ENCODE measurements at regions not wholly inside any gene's neighbourhood (a gene's known extent, or its start where the extent isn't known, plus 50 kb on each side); places are given as distances from the start of the nearest gene placed in this dataset.

- Histone ChIP-seq H3K9me3 (ENCODE audit: control insufficient read depth, low read length) (no peaks in the 10 kb centered on the region), H3K27ac (ENCODE audit: low read length) (no peak overlapping the region), H3K4me1 (ENCODE audit: control insufficient read depth, insufficient read depth, low read length) (peaks cover 2% of the 10 kb centered on the region), H3K27me3 (ENCODE audit: control insufficient read depth, insufficient read depth) (no peaks in the 10 kb centered on the region), H3K4me3 (ENCODE audit: low read length) (no peak overlapping the region)
- DNase-seq (peak; percentile 55 to 79 (median 70)), ATAC-seq (no peak)
- whole genome bisulfite sequencing, result 34% methylated on average over 5 of the region's 5 CpGs
- intact Hi-C loops (cut with DNase I), result no loop called here
Measured at GRCh38 chr6:133768656-133769295, 120.1 kb upstream of the TCF21 start.

DNA sequence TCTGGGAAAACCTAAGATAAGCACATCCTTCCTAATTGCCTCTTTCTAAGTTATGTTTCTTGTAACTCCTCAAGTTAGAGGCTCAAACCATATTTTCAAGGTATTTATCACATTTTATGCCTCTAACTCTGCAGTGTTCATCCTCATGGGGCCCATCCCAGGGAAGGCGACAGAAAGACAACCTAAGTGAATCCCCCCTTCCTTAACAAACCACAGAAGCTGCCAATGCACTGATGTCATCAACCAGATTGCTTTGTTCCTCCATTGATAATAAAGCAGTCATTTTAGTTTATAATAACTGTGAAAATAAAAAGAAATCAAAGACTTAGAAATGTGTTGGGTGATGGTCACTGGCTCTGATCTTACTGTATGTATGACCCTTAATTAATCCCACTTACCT is 119.5 kb upstream of the TCF21 start:
- no peak overlapping the region for H3K4me3 ChIP-seq (ENCODE audit: low read length)
- H3K27me3 ChIP-seq (ENCODE audit: control insufficient read depth, insufficient read depth), result no peaks in the 10 kb centered on the region
- H3K27ac ChIP-seq (ENCODE audit: low read length), result no peak overlapping the region
- peaks cover 2% of the 10 kb centered on the region for H3K4me1 ChIP-seq (ENCODE audit: control insufficient read depth, insufficient read depth, low read length)
- DNase-seq, result no peak
- 56% methylated on average over 1 of the region's 1 CpG for WGBS
- intact Hi-C loops (cut with DNase I), result no loop called here
- no peaks in the 10 kb centered on the region for H3K9me3 ChIP-seq (ENCODE audit: control insufficient read depth, low read length)
- ATAC-seq, result no peak

- H3K4me1 ChIP-seq (ENCODE audit: control insufficient read depth, insufficient read depth, low read length), result peaks cover 2% of the 10 kb centered on the region
- no peaks in the 10 kb centered on the region for H3K9me3 ChIP-seq (ENCODE audit: control insufficient read depth, low read length)
- no peaks in the 10 kb centered on the region for H3K27me3 ChIP-seq (ENCODE audit: control insufficient read depth, insufficient read depth)
- intact Hi-C loops (cut with DNase I), result no loop called here
- H3K4me3 ChIP-seq (ENCODE audit: low read length), result no peak overlapping the region
- peak in 1 of 2 donors; percentile 29 for ATAC-seq
- no peak for DNase-seq
- H3K27ac ChIP-seq (ENCODE audit: low read length), result no peak overlapping the region
Measured at GRCh38 chr6:133772567-133772966, 116.3 kb upstream of the TCF21 start.

DNA sequence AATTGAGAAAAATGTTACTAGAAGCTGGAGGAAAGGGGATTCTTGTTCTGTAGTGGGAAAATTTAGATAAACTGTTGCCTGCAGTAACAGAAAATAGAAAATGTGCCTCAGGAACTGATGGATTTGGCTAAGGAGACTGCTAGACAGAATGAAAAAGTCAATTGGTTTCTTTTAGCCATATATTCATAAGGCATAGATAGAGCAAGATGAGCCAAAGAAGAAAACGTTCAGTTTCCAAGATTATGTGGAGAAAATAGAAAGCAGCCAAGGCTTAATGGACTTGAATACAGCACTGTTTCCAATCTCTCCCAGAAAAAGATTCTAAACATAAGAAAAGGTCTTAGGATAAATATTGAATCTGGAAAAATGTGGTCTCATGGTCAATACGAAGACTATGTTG is 115.1 kb upstream of the TCF21 start:
- WGBS, result 56% methylated on average over 2 of the region's 2 CpGs
- intact Hi-C loops (cut with DNase I), result no loop called here
- Histone ChIP-seq H3K27ac (ENCODE audit: low read length) (no peak overlapping the region), H3K4me1 (ENCODE audit: control insufficient read depth, insufficient read depth, low read length) (peaks cover 2% of the 10 kb centered on the region), H3K4me3 (ENCODE audit: low read length) (no peak overlapping the region), H3K9me3 (ENCODE audit: control insufficient read depth, low read length) (no peaks in the 10 kb centered on the region), H3K27me3 (ENCODE audit: control insufficient read depth, insufficient read depth) (no peaks in the 10 kb centered on the region)
- ATAC-seq (no peak), DNase-seq (no peak)

GRCh38 chr6:133774356-133774755 is 114.6 kb upstream of the TCF21 start:
- 98% methylated on average over 2 of the region's 2 CpGs for WGBS

DNA sequence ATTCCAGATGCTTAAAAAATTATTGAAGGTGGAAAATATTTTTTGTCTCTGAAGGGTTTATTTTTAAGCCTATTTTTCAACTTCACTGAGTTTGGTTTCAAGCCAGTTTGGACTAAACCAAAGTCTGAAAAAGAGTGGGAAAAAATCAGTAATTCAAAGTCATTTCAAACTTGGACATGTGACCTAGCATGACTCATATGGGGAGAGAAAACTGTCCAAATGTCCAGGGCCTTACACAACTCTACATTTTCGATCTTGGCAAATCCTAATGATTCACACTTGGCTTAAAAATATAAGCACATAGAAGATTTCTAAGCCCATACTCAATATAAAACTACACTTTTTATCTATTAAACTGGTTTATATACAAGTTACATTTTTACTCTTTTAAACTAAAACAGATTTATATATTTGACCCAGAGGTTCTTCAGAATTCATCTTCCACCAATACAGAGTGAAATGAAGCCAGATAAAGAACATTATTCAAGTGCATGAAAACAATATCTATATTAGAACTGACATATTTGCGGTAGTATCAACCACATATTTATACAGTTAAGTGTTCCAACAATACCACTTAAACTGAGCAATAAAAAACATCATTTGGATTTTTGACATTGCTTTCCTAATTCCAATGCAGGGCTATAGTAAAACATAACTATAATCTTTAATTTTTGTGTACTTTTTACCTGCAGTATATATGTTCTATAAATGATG is 110.3 kb upstream of the TCF21 start:
- Histone ChIP-seq H3K4me3 (ENCODE audit: low read length) (no peak overlapping the region), H3K9me3 (ENCODE audit: control insufficient read depth, low read length) (no peaks in the 10 kb centered on the region), H3K4me1 (ENCODE audit: control insufficient read depth, insufficient read depth, low read length) (no peaks in the 10 kb centered on the region), H3K27me3 (ENCODE audit: control insufficient read depth, insufficient read depth) (no peaks in the 10 kb centered on the region), H3K27ac (ENCODE audit: low read length) (no peak overlapping the region)
- WGBS, result 45% methylated on average over 2 of the region's 2 CpGs
- DNase-seq (no peak), ATAC-seq (peak; percentile 43 to 83)
- intact Hi-C loops (cut with DNase I), result no loop called here

More at GRCh38 chr6:133774356-133774755, 114.6 kb upstream of the TCF21 start:
- no peak for DNase-seq
- Histone ChIP-seq H3K27me3 (ENCODE audit: control insufficient read depth, insufficient read depth) (no peaks in the 10 kb centered on the region), H3K4me1 (ENCODE audit: control insufficient read depth, insufficient read depth, low read length) (peaks cover 2% of the 10 kb centered on the region), H3K9me3 (ENCODE audit: control insufficient read depth, low read length) (no peaks in the 10 kb centered on the region), H3K27ac (ENCODE audit: low read length) (no peak overlapping the region), H3K4me3 (ENCODE audit: low read length) (no peak overlapping the region)
- ATAC-seq, result no peak
- intact Hi-C loops (cut with DNase I), result no loop called here

DNA sequence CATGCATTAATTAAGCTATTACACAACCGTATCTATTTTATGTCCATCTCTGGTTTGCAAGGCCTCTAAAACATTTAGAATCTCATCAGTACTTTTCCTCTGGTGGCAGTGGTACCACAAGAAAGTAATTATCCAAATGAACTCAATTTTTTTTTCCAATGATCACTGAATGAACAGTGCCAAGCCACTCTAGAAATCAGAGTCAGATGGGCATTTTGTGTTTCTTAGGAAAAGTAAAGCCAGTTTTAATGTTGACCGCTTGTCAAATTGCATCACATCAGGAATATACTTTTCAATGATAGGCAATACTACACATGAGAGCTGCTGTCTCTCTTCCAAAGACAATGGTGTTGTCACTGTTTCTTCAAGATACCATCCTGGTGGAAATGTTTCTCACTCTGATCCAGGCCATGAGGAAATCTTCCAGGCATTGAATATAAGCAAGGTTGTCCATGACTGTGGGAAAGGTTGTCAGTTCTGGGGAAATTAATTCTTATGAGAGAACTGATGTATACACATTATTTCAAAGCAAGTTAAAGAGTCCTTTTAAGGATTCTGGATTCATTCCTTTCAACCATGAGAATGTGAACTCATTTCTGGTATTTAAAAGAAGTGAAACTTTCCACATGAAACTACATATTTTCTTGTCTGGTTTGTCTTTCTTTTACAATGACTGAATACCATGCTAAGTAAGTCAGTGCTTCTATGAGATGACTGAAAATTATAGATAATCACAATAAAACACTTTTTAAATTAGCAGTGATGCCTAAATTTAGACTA is 108.8 kb upstream of the TCF21 start:
- ATAC-seq (no peak), DNase-seq (no peak)
- Histone ChIP-seq H3K27me3 (ENCODE audit: control insufficient read depth, insufficient read depth) (no peaks in the 10 kb centered on the region), H3K27ac (ENCODE audit: low read length) (no peak overlapping the region), H3K4me3 (ENCODE audit: low read length) (no peak overlapping the region), H3K4me1 (ENCODE audit: control insufficient read depth, insufficient read depth, low read length) (no peaks in the 10 kb centered on the region), H3K9me3 (ENCODE audit: control insufficient read depth, low read length) (no peaks in the 10 kb centered on the region)
- intact Hi-C loops (cut with DNase I), result no loop called here
- WGBS, result 93% methylated on average over 2 of the region's 2 CpGs

GRCh38 chr6:133786016-133786415 is 102.9 kb upstream of the TCF21 start:
- no peak overlapping the region for H3K27ac ChIP-seq (ENCODE audit: low read length)
- H3K4me3 ChIP-seq (ENCODE audit: low read length), result no peak overlapping the region
- no peaks in the 10 kb centered on the region for H3K27me3 ChIP-seq (ENCODE audit: control insufficient read depth, insufficient read depth)
- no peaks in the 10 kb centered on the region for H3K9me3 ChIP-seq (ENCODE audit: control insufficient read depth, low read length)
- ATAC-seq, result no peak
- H3K4me1 ChIP-seq (ENCODE audit: control insufficient read depth, insufficient read depth, low read length), result no peaks in the 10 kb centered on the region
- DNase-seq, result no peak
- 88% methylated on average over 2 of the region's 2 CpGs for WGBS
- intact Hi-C loops (cut with DNase I), result no loop called here

- H3K9me3 ChIP-seq (ENCODE audit: control insufficient read depth, low read length), result no peaks in the 10 kb centered on the region
- no peaks in the 10 kb centered on the region for H3K27me3 ChIP-seq (ENCODE audit: control insufficient read depth, insufficient read depth)
- ATAC-seq (no peak), DNase-seq (no peak)
- no peaks in the 10 kb centered on the region for H3K4me1 ChIP-seq (ENCODE audit: control insufficient read depth, insufficient read depth, low read length)
- 82% methylated on average over 3 of the region's 3 CpGs for WGBS
- no peak overlapping the region for H3K4me3 ChIP-seq (ENCODE audit: low read length)
- intact Hi-C loops (cut with DNase I), result no loop called here
- H3K27ac ChIP-seq (ENCODE audit: low read length), result no peak overlapping the region
Measured at GRCh38 chr6:133787122-133787521, 101.8 kb upstream of the TCF21 start.

DNA sequence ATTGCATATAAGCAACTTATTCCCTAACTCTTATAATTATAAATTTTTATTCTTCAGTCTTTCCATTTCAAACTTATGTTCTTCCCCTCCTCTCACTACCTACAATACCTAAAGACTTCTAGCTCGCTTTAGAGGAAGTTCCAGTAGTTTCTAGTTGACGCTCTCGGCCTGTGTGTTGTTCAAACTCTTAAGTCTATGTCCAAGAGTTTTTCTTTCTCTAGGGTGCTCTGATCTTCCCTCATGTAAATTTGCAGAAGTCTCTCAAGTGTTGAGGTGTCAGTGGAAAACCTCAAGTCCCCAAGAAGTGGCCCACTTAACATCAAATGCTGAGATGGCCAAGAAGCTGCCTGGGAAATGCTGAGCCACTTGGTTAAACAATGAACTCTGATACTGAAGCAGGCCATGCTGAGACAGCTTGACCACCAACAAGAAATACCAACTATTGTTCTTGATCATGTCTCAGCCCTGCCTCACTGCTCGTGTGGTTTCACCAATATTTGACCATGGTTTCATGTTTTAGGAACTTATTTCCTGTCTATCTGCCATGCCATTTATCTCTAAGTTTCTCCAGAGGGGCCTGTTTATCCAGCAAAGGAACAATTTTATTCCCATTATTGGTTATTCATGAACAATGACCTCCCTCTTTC is 100.9 kb upstream of the TCF21 start:
- H3K4me3 ChIP-seq (ENCODE audit: low read length), result no peak overlapping the region
- no peak for DNase-seq
- 80% methylated on average over 4 of the region's 4 CpGs for WGBS
- no peaks in the 10 kb centered on the region for H3K9me3 ChIP-seq (ENCODE audit: control insufficient read depth, low read length)
- ATAC-seq, result no peak
- intact Hi-C loops (cut with DNase I), result no loop called here
- H3K27me3 ChIP-seq (ENCODE audit: control insufficient read depth, insufficient read depth), result no peaks in the 10 kb centered on the region
- H3K4me1 ChIP-seq (ENCODE audit: control insufficient read depth, insufficient read depth, low read length), result no peaks in the 10 kb centered on the region
- no peak overlapping the region for H3K27ac ChIP-seq (ENCODE audit: low read length)

- H3K4me3 ChIP-seq (ENCODE audit: low read length), result no peak overlapping the region
- no peaks in the 10 kb centered on the region for H3K4me1 ChIP-seq (ENCODE audit: control insufficient read depth, insufficient read depth, low read length)
- intact Hi-C loops (cut with DNase I), result no loop called here
- H3K27me3 ChIP-seq (ENCODE audit: control insufficient read depth, insufficient read depth), result no peaks in the 10 kb centered on the region
- no peak for ATAC-seq
- H3K9me3 ChIP-seq (ENCODE audit: control insufficient read depth, low read length), result no peaks in the 10 kb centered on the region
- 76% methylated on average over 3 of the region's 3 CpGs for WGBS
- H3K27ac ChIP-seq (ENCODE audit: low read length), result no peak overlapping the region
- DNase-seq, result no peak
Measured at GRCh38 chr6:133788556-133788955, 100.4 kb upstream of the TCF21 start.

Data from right cardiac atrium (tissue), 5 donors.